Endothelial cell of umbilical vein (primary cell): ENCODE measurements at regions not wholly inside any gene's neighbourhood (a gene's known extent, or its start where the extent isn't known, plus 50 kb on each side); places are given as distances from the start of the nearest gene placed in this dataset.

Experiments
- BruUV-seq: library from RNA; stranded (reverse); fragments of 400-500 nt; replicated peaks from 2 replicates; lab custom pipeline; 2021; lab: Mats Ljungman, UMichigan
- CTCF ChIA-PET: fragments of 300-600, 350-600 bp; sonication (Branson Sonifier 250); formaldehyde crosslinking; loops from one replicate; lab custom pipeline; 2021; ENCODE audit warnings: antibody characterized with exemption, inconsistent platforms; lab: Charles Lee
- POLR2A ChIA-PET: fragments of 300-600, 350-600 bp; sonication (Branson Sonifier 250); formaldehyde crosslinking; loops from one replicate; lab custom pipeline; 2021; ENCODE audit warnings: antibody characterized with exemption, inconsistent platforms; lab: Charles Lee
- DNase-seq: peaks from one replicate; pipeline ENCODE4 v3.0.0-alpha.2; 2011; ENCODE audit warnings: low read depth, low spot score
- FAIRE-seq: peaks from 2 replicates; lab custom pipeline; 2011; peaks lifted over from hg19 to GRCh38; lab: Jason Lieb, UNC
- H2AFZ ChIP-seq: 2 replicates; pipeline ENCODE4 v1.6.0; 2012; ENCODE audit warnings: low read depth, low read length, control low read depth, inconsistent platforms
- H3K27ac ChIP-seq: 2 replicates; pipeline ENCODE4 v1.5.1; 2011; ENCODE audit warnings: low read depth, mild to moderate bottlenecking, control low read depth, low read length, moderate library complexity; ENCODE audit not compliant: insufficient read depth
- H3K27me3 ChIP-seq, 2 experiments: 2 replicates each; pipeline versions ENCODE4 v1.6.0 to v1.6.1; 2011; ENCODE audit warnings: low read length in 2 of 2, mixed read lengths in 1 of 2; ENCODE audit not compliant: control insufficient read depth in 2 of 2, insufficient read depth in 2 of 2
- H3K36me3 ChIP-seq, 2 experiments: 2 replicates in 1 of 2; 3 replicates in 1 of 2; pipeline ENCODE4 v1.5.1; 2011; ENCODE audit warnings: low read length in 2 of 2, mild to moderate bottlenecking in 1 of 2, moderate library complexity in 1 of 2; ENCODE audit not compliant: control insufficient read depth in 2 of 2, insufficient read depth in 2 of 2; ENCODE audit errors: extremely low read depth in 1 of 2
- H3K4me1 ChIP-seq: 3 replicates; pipeline ENCODE4 v1.5.1; 2011; ENCODE audit warnings: mild to moderate bottlenecking, low read length; ENCODE audit not compliant: control insufficient read depth, insufficient read depth; ENCODE audit errors: extremely low read depth
- H3K4me2 ChIP-seq: 2 replicates; pipeline ENCODE4 v1.6.1; 2011; ENCODE audit warnings: low read length, control low read depth, mixed read lengths; ENCODE audit not compliant: insufficient read depth
- H3K4me3 ChIP-seq, 3 experiments: fragments of 200-600 bp in 1 of 3; sonication (generic), shearing (Covaris generic) in 1 of 3; replicated peaks in 1 of 3; 2 replicates each; pipeline ENCODE4 v1.5.1; 2011 to 2016; ENCODE audit warnings: control low read depth in 3 of 3, low read length in 3 of 3, mild to moderate bottlenecking in 2 of 3, inconsistent platforms in 1 of 3, low read depth in 1 of 3, moderate library complexity in 1 of 3; ENCODE audit not compliant: insufficient read depth in 1 of 3
- H3K79me2 ChIP-seq: 2 replicates; pipeline ENCODE4 v1.6.0; 2012; ENCODE audit warnings: low read length, inconsistent platforms; ENCODE audit not compliant: control insufficient read depth, insufficient read depth
- H3K9ac ChIP-seq: replicated peaks from 2 replicates; pipeline ENCODE3; 2011; ENCODE audit warnings: low read length, control low read depth; ENCODE audit not compliant: insufficient read depth; ENCODE audit errors: extremely low read depth
- H3K9me1 ChIP-seq: replicated peaks from 3 replicates; pipeline ENCODE4 v1.6.0; 2011; ENCODE audit warnings: mild to moderate bottlenecking, low read length; ENCODE audit not compliant: control insufficient read depth, insufficient read depth; ENCODE audit errors: extremely low read depth
- H3K9me3 ChIP-seq: replicated peaks from 2 replicates; pipeline ENCODE4 v1.5.1; 2012; ENCODE audit warnings: low read length, inconsistent platforms; ENCODE audit not compliant: control insufficient read depth, insufficient read depth
- H4K20me1 ChIP-seq: replicated peaks from 2 replicates; pipeline ENCODE3; 2011; ENCODE audit warnings: mild to moderate bottlenecking, low read length; ENCODE audit not compliant: control insufficient read depth, insufficient read depth; ENCODE audit errors: extremely low read depth
- EZH2 ChIP-seq: IDR thresholded peaks from 2 replicates; pipeline ENCODE4 v1.6.1; 2012; ENCODE audit warnings: borderline replicate concordance, low read depth, mild to moderate bottlenecking, moderate library complexity, low read length, inconsistent platforms; ENCODE audit not compliant: severe bottlenecking
- FOS ChIP-seq: IDR thresholded peaks from 2 replicates; pipeline ENCODE4 v1.6.1; 2011; ENCODE audit warnings: mild to moderate bottlenecking, low read length, moderate library complexity, borderline replicate concordance; ENCODE audit not compliant: insufficient read depth
- GATA2 ChIP-seq: IDR thresholded peaks from 2 replicates; pipeline ENCODE4 v1.7.0; 2011; ENCODE audit warnings: low read depth, mild to moderate bottlenecking, moderate library complexity, mixed read lengths, low read length; ENCODE audit not compliant: insufficient read length, insufficient read depth
- JUN ChIP-seq: IDR thresholded peaks from 2 replicates; pipeline ENCODE4 v1.6.1; 2011; ENCODE audit warnings: borderline replicate concordance, low read depth; ENCODE audit not compliant: insufficient read length, insufficient read depth
- MYC ChIP-seq: IDR thresholded peaks from one replicate; pipeline ENCODE4 v1.6.1; 2011; ENCODE audit warnings: mild to moderate bottlenecking, low read depth, low read length
- POLR2A ChIP-seq: IDR thresholded peaks from 2 replicates; pipeline ENCODE4 v1.6.1; 2012; ENCODE audit warnings: low read depth, mild to moderate bottlenecking, control low read depth, low read length
- POLR2AphosphoS5 ChIP-seq: IDR thresholded peaks from 2 replicates; pipeline ENCODE4 v1.6.1; 2012; ENCODE audit warnings: low read depth, mild to moderate bottlenecking, control low read depth, low read length, moderate library complexity; ENCODE audit not compliant: insufficient read depth
- dilution Hi-C: fragments of 300-500 bp; cut with MboI; formaldehyde crosslinking; loops from one replicate; pipeline ENCODE4 v1.15.0; 2019; ENCODE audit warnings: low sequenced_read_pairs; ENCODE audit not compliant: extremely low pct_ligation_motif_present
- intact Hi-C: fragments of 100-400 bp; cut with micrococcal nuclease; formaldehyde crosslinking; loops from one replicate; pipeline ENCODE4 v1.10.0; 2022
- TF ChIP-seq, protein P1 (sequence below), 2 donors: IDR thresholded peaks; 1 replicate in 1 of 2; 2 replicates in 1 of 2; pipeline ENCODE4 v1.5.1; 2011; ENCODE audit warnings: low read length in 2 of 2, mild to moderate bottlenecking in 2 of 2, moderate library complexity in 2 of 2, control low read depth in 1 of 2, inconsistent platforms in 1 of 2, low read depth in 1 of 2; ENCODE audit not compliant: insufficient read depth in 1 of 2; ENCODE audit errors: extremely low read depth in 1 of 2
- TF ChIP-seq, protein P2 (sequence below): IDR thresholded peaks from 2 replicates; pipeline ENCODE4 v1.6.1; 2011; ENCODE audit not compliant: insufficient read depth, insufficient read length

DNA sequence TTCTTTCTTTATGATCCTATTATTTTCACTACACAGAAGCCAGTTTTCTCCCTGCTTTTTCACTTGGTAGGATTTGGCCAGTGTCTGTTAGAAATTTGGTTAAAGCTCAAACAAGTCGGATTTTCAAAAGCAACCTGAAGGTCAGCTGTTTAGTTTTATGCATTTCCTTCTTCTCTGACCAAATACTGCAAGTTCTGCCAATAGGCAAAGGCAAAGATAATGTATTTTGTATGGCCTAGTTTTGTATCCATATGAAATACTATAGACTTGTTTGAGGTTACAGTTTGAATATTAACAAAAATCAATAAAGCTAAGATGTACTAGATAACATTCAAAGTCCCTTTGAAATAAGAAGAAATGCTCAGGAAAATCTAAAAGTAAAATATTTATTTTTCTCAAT lies 439.4 kb downstream of the TRIML1 start:
- TF ChIP-seq POLR2A (no peak), JUN (no peak), GATA2 (no peak), FOS (no peak), MYC (no peak), POLR2AphosphoS5 (no peak), EZH2 (no peak)
- TF ChIP-seq, protein P1, sequence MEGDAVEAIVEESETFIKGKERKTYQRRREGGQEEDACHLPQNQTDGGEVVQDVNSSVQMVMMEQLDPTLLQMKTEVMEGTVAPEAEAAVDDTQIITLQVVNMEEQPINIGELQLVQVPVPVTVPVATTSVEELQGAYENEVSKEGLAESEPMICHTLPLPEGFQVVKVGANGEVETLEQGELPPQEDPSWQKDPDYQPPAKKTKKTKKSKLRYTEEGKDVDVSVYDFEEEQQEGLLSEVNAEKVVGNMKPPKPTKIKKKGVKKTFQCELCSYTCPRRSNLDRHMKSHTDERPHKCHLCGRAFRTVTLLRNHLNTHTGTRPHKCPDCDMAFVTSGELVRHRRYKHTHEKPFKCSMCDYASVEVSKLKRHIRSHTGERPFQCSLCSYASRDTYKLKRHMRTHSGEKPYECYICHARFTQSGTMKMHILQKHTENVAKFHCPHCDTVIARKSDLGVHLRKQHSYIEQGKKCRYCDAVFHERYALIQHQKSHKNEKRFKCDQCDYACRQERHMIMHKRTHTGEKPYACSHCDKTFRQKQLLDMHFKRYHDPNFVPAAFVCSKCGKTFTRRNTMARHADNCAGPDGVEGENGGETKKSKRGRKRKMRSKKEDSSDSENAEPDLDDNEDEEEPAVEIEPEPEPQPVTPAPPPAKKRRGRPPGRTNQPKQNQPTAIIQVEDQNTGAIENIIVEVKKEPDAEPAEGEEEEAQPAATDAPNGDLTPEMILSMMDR (IDR thresholded peaks at IDR 0.05; ENCODE audit: extremely low read depth in 1 of 2, insufficient read depth in 1 of 2, low read depth in 1 of 2, low read length in 2 of 2): no peak
- TF ChIP-seq, protein P2, sequence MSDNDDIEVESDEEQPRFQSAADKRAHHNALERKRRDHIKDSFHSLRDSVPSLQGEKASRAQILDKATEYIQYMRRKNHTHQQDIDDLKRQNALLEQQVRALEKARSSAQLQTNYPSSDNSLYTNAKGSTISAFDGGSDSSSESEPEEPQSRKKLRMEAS: no peak
- Histone ChIP-seq H3K27me3 (no peaks in the 10 kb centered on the region), H3K9ac (no peak overlapping the region), H3K4me2 (no peak overlapping the region), H3K4me1 (no peaks in the 10 kb centered on the region), H3K4me3 (no peak overlapping the region), H3K9me3 (peaks cover 13% of the 10 kb centered on the region), H3K79me2 (no peaks in the 10 kb centered on the region), H2AFZ (no peak overlapping the region), H3K36me3 (no peaks in the 10 kb centered on the region), H4K20me1 (no peaks in the 10 kb centered on the region), H3K27ac (no peak overlapping the region), H3K9me1 (no peaks in the 10 kb centered on the region)
- no TSS peak for BruUV-seq
- POLR2A ChIA-PET: no interaction called here
- dilution Hi-C loops: no loop called here
- CTCF ChIA-PET: no interaction called here
- intact Hi-C loops: no loop called here
- DNase-seq (no peak), FAIRE-seq (no peak)
